ENCODE measurements at regions not wholly inside any gene's neighbourhood (a gene's known extent, or its start where the extent isn't known, plus 50 kb on each side); places are given as distances from the start of the nearest gene placed in this dataset.

DNA sequence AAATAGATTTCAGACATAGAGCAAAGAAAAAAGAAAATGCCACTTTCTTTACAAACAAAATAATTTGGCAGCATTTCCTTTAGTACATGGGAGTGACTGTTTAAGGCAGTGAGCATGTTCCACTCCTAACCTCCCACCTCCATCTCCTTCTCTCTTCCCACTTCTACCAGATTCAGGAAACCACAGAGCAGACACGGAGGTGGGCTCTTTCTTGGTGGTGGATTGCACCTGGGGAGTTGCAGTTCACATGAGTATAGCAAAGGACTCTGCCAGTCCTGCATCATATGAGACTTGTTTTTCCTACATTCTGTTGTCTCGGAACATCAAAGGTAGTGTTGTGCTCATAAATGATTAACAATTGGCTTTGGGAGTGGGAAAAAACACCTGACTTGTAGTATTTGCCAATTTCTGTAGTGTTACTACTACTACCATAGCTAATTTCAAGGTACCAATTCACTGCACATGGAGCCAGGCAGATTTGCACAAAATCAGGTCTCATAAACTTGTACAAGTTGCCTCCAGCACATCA lies 137.2 kb downstream of the SPP2 start:
- DNase-seq (ENCODE audit: low read depth) = no peak
- no peak overlapping the region for H3K4me3 ChIP-seq (ENCODE audit: low read depth, low read length)
- TF ChIP-seq, protein P1, sequence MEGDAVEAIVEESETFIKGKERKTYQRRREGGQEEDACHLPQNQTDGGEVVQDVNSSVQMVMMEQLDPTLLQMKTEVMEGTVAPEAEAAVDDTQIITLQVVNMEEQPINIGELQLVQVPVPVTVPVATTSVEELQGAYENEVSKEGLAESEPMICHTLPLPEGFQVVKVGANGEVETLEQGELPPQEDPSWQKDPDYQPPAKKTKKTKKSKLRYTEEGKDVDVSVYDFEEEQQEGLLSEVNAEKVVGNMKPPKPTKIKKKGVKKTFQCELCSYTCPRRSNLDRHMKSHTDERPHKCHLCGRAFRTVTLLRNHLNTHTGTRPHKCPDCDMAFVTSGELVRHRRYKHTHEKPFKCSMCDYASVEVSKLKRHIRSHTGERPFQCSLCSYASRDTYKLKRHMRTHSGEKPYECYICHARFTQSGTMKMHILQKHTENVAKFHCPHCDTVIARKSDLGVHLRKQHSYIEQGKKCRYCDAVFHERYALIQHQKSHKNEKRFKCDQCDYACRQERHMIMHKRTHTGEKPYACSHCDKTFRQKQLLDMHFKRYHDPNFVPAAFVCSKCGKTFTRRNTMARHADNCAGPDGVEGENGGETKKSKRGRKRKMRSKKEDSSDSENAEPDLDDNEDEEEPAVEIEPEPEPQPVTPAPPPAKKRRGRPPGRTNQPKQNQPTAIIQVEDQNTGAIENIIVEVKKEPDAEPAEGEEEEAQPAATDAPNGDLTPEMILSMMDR (IDR thresholded peaks at IDR 0.05; ENCODE audit: insufficient read depth, low read depth, low read length, missing control alignments) = no peak

- no peak overlapping the region for H3K4me3 ChIP-seq (ENCODE audit: low read depth, low read length)
- no peak for DNase-seq (ENCODE audit: low read depth)
- TF ChIP-seq, protein P1 (IDR thresholded peaks at IDR 0.05; ENCODE audit: insufficient read depth, low read depth, low read length, missing control alignments) = no peak
Measured at GRCh38 chr2:234181121-234181520, 130.6 kb downstream of the SPP2 start.

DNA sequence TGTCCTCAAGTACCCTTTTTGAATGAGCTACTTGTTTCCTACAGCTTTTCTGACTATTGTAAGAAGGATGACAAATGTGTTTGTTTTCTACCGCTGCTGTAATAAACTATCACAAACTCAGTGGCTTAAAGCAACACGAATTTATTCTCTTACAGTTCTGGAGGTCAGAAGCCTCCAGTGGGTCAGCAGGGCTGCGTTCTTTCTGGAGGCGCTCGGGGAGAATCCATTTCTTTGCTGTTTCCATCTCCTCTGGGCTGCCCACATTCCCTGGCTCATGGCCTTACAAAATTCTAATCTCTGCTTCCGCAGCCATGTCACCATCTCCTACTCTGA lies 128.5 kb downstream of the SPP2 start:
- H3K4me3 ChIP-seq (ENCODE audit: low read depth, low read length) = no peak overlapping the region
- TF ChIP-seq, protein P1 (IDR thresholded peaks at IDR 0.05; ENCODE audit: insufficient read depth, low read depth, low read length, missing control alignments) = no peak
- no peak for DNase-seq (ENCODE audit: low read depth)

GRCh38 chr2:234178330-234179030 lies 128.0 kb downstream of the SPP2 start:
- DNase-seq (ENCODE audit: low read depth) = no peak
- TF ChIP-seq, protein P1 (IDR thresholded peaks at IDR 0.05; ENCODE audit: insufficient read depth, low read depth, low read length, missing control alignments) = no peak
- H3K4me3 ChIP-seq (ENCODE audit: low read depth, low read length) = no peak overlapping the region

DNA sequence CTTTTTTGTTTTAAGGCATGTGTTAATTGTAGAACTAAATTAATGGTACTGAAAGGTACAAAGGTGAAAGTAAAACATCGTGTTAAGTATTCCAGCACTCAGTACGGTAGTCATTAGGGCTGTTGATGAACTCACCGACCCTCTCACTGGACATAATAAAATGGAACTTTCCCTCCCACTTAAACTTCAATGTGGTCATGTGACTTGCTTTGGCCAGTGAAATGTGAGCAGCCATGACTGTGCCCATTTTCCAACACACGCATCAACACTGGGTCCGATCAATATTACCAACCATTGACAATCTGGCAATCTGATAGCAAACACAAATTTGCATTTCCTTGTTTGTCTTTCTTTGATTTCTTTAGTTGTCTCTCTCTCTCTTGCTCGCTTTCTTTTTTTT lies 125.1 kb downstream of the SPP2 start:
- DNase-seq (ENCODE audit: low read depth) = no peak
- no peak overlapping the region for H3K4me3 ChIP-seq (ENCODE audit: low read depth, low read length)
- TF ChIP-seq, protein P1 (IDR thresholded peaks at IDR 0.05; ENCODE audit: insufficient read depth, low read depth, low read length, missing control alignments) = no peak

- TF ChIP-seq, protein P1 (IDR thresholded peaks at IDR 0.05; ENCODE audit: insufficient read depth, low read depth, low read length, missing control alignments) = no peak
- no peak for DNase-seq (ENCODE audit: low read depth)
- no peak overlapping the region for H3K4me3 ChIP-seq (ENCODE audit: low read depth, low read length)
Measured at GRCh38 chr2:234174742-234175141, 124.2 kb downstream of the SPP2 start.

DNA sequence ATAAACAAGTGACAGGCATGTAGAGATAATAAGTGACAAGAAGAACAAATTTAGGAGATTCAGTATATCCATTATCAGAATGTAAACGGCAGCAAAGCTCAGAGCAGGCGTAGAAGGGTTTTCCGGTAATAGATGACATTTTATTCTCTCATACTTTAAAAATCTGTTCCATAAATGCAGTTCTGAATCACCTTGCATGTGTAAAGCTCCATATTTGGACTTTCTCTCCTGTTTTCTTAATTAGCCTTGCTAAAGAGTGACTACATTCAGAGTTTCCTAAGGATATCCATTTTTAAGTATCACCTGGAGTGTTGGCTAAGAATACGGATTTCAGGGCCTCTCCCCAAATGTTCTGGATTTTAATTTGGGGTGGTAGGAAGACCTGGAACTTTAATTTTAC lies 122.0 kb downstream of the SPP2 start:
- TF ChIP-seq, protein P1 (IDR thresholded peaks at IDR 0.05; ENCODE audit: insufficient read depth, low read depth, low read length, missing control alignments) = no peak
- no peak overlapping the region for H3K4me3 ChIP-seq (ENCODE audit: low read depth, low read length)
- no peak for DNase-seq (ENCODE audit: low read depth)

Data from GM12865 (cell line).